HG03159 (cell line): ENCODE measurements at regions not wholly inside any gene's neighbourhood (a gene's known extent, or its start where the extent isn't known, plus 50 kb on each side); places are given as distances from the start of the nearest gene placed in this dataset.

Experiments
- ATAC-seq: cut with Tn5 transposase; IDR thresholded peaks from one replicate; pipeline ENCODE4 v1.9.1; 2021; ENCODE audit warnings: mild to moderate bottlenecking, moderate library complexity; ENCODE audit not compliant: unreplicated experiment

GRCh38 chr7:19871102-19871501, 97.7 kb upstream of the TMEM196 start:
- ATAC-seq = peak; percentile 51

DNA sequence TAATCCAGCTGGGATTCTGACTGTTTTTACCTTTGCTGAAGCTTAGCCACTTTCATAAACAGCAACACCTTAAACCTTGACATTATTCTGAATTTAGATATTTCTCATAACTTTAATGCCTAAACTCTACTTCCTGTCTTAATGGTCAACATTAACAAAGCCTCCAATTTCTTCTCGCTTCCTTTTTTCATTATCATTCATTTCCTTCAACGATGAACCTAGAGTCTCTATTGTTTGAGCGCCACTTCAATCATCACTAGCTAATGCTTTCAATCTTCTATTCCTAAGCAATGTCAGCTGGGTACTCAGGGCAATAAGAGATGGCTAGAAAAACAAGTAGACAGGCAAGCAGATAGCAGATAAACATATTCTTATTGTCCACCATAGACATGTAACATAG, 96.6 kb upstream of the TMEM196 start:
- peak; percentile 74 for ATAC-seq

GRCh38 chr7:19853261-19853832, 79.9 kb upstream of the TMEM196 start:
- no peak for ATAC-seq

GRCh38 chr7:19852192-19852591, 78.8 kb upstream of the TMEM196 start:
- ATAC-seq = no peak

- no peak for ATAC-seq
Observed at GRCh38 chr7:19851504-19851903, 78.1 kb upstream of the TMEM196 start.

GRCh38 chr7:19834566-19834965, 61.1 kb upstream of the TMEM196 start:
- ATAC-seq = no peak

GRCh38 chr7:19830604-19831003, 57.2 kb upstream of the TMEM196 start:
- ATAC-seq = no peak
